Keratinocyte (primary cell): ENCODE measurements at regions not wholly inside any gene's neighbourhood (a gene's known extent, or its start where the extent isn't known, plus 50 kb on each side); places are given as distances from the start of the nearest gene placed in this dataset.

Experiments used
- EZH2 ChIP-seq: IDR thresholded peaks from one replicate; pipeline ENCODE4 v1.6.1; 2012; ENCODE audit warnings: inconsistent platforms, mild to moderate bottlenecking, low read length, moderate library complexity
- TF ChIP-seq, protein P1 (sequence below), 3 experiments: IDR thresholded peaks in 1 of 3; conservative IDR thresholded peaks in 1 of 3; optimal IDR thresholded peaks in 1 of 3; 2 replicates in 2 of 3; 3 replicates in 1 of 3; pipeline versions ENCODE3 to v1.5.1; 2011; ENCODE audit warnings: low read length in 3 of 3, mild to moderate bottlenecking in 3 of 3, moderate library complexity in 2 of 3, control low read depth in 1 of 3, inconsistent platforms in 1 of 3; ENCODE audit not compliant: insufficient read depth in 2 of 3; ENCODE audit errors: extremely low read depth in 1 of 3

DNA sequence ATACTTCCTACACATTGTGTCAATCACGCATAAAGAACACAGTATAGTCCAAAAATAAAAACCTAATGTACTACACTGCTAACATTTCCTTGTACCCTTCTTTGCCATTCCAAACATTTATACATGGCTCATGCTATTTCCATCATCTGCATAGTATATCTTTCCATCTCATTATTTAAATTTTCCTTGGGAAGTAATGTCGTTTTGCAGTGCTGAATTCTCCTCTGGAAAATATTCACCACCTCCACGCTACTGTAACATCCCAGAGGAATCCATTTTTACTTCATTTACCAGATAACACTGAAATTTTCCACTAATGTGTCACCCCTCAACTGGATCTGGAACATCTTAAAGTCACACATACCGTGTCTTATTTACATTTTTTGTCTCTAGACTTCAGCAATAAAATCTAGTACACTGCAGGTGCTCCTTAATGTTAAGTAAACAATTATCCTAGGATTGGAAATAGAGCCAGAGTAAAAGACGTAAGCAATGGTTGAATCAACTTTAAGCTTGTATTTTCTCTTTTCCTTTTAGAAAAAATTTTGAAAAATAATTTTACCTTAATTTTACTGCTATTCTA, 881.0 kb downstream of the AMY1C start:
- TF ChIP-seq, protein P1, sequence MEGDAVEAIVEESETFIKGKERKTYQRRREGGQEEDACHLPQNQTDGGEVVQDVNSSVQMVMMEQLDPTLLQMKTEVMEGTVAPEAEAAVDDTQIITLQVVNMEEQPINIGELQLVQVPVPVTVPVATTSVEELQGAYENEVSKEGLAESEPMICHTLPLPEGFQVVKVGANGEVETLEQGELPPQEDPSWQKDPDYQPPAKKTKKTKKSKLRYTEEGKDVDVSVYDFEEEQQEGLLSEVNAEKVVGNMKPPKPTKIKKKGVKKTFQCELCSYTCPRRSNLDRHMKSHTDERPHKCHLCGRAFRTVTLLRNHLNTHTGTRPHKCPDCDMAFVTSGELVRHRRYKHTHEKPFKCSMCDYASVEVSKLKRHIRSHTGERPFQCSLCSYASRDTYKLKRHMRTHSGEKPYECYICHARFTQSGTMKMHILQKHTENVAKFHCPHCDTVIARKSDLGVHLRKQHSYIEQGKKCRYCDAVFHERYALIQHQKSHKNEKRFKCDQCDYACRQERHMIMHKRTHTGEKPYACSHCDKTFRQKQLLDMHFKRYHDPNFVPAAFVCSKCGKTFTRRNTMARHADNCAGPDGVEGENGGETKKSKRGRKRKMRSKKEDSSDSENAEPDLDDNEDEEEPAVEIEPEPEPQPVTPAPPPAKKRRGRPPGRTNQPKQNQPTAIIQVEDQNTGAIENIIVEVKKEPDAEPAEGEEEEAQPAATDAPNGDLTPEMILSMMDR (optimal IDR thresholded peaks at IDR 0.05 in 1 of 3, IDR thresholded peaks at IDR 0.05 in 1 of 3, conservative IDR thresholded peaks at IDR 0.05 in 1 of 3; ENCODE audit: extremely low read depth in 1 of 3, insufficient read depth in 2 of 3, low read length in 3 of 3), result no peak
- no peak for TF ChIP-seq EZH2
